ENCODE measurements at regions not wholly inside any gene's neighbourhood (a gene's known extent, or its start where the extent isn't known, plus 50 kb on each side); places are given as distances from the start of the nearest gene placed in this dataset.

DNA sequence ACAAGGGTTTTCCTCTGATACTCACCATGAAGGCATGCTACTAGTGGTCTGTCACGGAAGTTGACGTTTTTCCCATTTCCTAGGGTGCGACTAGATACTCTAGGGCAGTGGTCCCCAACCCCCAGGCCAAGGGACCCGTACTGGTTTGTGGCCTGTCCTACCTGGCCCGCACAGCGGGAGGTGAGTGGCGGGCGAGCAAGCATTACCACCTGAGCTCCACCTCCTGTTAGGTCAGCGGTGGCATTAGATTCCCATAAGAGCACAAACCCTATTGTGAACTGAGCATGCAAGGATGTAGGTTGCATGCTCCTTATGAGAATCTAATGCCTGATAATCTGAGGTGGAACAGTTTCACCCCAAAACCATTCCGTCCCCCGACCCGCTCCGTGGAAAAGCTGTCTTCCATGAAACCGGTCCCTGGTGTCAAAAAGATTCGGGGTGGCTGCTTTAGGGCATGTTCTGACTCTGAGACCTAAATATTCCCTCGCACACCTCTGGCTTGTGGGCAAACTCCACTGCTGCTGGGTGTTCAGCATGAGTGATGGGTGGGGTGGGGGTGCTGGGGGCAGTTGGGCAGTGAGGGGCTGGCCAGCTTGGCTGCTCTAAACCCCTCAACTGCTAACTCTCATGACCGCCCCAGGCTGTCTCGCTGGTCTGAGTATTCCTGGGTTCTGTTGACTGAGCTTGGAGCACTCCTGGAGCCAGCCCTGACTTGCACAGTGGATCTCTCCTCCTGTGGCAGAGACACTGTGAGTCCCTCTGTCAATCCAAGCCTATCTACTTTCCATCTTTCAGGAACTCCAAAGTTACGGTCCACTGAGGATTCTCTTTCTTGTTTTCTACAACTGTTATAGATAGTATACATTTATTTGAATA lies 78.3 kb upstream of the NEK6 start:
- H3K4me3 Mint-ChIP-seq, result no peak overlapping the region
- ATAC-seq (replicated peaks), result no peak
- peaks cover 9 to 12% of the 10 kb centered on the region in 2 donors for H3K4me1 Mint-ChIP-seq
- no peak for DNase-seq
- peaks cover 5 to 6% of the 10 kb centered on the region in 2 donors for H3K27me3 Mint-ChIP-seq
- no peak overlapping the region for H3K27ac Mint-ChIP-seq
- H3K9me3 Mint-ChIP-seq, result peaks cover 0 to 2% of the 10 kb centered on the region in 2 donors
- H3K36me3 Mint-ChIP-seq, result no peaks in the 10 kb centered on the region

DNA sequence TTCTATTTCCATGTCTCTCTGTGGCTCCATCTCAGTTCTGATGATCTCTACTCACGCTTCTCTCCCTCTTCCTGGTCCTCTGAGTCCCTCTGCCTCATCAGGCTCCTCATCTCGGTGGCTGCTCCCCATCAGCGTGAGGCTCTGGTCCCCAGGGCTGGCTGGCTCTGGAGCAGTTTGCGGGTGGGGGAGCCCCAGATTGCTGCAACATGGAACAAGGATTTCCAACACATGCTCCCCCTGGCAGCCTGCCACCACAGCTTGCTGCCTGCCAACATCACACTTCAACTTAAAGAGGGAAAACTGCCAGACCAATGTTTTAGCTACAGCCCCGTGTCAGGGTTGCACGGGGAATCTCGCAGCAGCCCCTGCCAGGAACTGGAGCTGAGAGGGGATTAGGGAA lies 77.2 kb upstream of the NEK6 start:
- Mint-ChIP-seq H3K27ac (peak overlapping the region; percentile 1), H3K4me3 (no peak overlapping the region), H3K4me1 (peaks cover 7 to 8% of the 10 kb centered on the region in 2 donors), H3K9me3 (peaks cover 0 to 2% of the 10 kb centered on the region in 2 donors), H3K36me3 (no peaks in the 10 kb centered on the region), H3K27me3 (peaks cover 5 to 6% of the 10 kb centered on the region in 2 donors)
- DNase-seq (no peak), ATAC-seq (replicated peaks) (no peak)

- Mint-ChIP-seq H3K4me1 (peaks cover 7 to 8% of the 10 kb centered on the region in 2 donors), H3K27me3 (peaks cover 5 to 6% of the 10 kb centered on the region in 2 donors), H3K9me3 (peaks cover 0 to 2% of the 10 kb centered on the region in 2 donors), H3K27ac (peak overlapping the region; percentile 7), H3K4me3 (no peak overlapping the region), H3K36me3 (no peaks in the 10 kb centered on the region)
- ATAC-seq (replicated peaks), result no peak
- DNase-seq, result no peak
These were observed 75.0 kb upstream of the NEK6 start for GRCh38 chr9:124182741-124183140.

GRCh38 chr9:124183772-124184171 lies 74.0 kb upstream of the NEK6 start:
- H3K27me3 Mint-ChIP-seq, result peaks cover 5 to 6% of the 10 kb centered on the region in 2 donors
- no peak overlapping the region for H3K27ac Mint-ChIP-seq
- DNase-seq (no peak), ATAC-seq (replicated peaks) (no peak)
- peaks cover 7 to 13% of the 10 kb centered on the region in 2 donors for H3K4me1 Mint-ChIP-seq
- H3K4me3 Mint-ChIP-seq, result no peak overlapping the region
- peaks cover 0 to 2% of the 10 kb centered on the region in 2 donors for H3K9me3 Mint-ChIP-seq
- no peaks in the 10 kb centered on the region for H3K36me3 Mint-ChIP-seq

DNA sequence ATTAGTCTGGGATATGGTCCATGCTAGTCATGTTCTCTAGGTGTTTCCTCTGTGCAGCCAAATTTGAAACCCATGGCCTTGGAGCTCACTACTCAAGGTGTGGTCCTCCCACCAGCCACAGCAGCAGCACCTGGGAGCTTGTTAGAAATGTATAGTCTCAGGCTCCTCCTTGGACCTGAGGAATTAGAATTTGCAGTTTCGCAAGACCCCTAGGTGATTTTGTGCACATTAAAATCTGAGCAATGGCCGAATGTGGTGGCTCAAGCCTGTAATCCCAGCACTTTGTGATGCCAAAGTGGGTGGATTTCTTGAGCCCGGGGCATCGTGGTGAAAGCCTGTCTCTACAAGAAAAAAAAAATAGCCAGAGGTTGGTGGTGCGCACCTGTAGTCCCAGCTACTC lies 72.3 kb upstream of the NEK6 start:
- Mint-ChIP-seq H3K36me3 (no peaks in the 10 kb centered on the region), H3K4me3 (no peak overlapping the region), H3K27me3 (peaks cover 2 to 4% of the 10 kb centered on the region in 2 donors), H3K9me3 (peaks cover 0 to 2% of the 10 kb centered on the region in 2 donors), H3K4me1 (peaks cover 4 to 8% of the 10 kb centered on the region in 2 donors), H3K27ac (no peak overlapping the region)
- ATAC-seq (replicated peaks) (no peak), DNase-seq (no peak)

DNA sequence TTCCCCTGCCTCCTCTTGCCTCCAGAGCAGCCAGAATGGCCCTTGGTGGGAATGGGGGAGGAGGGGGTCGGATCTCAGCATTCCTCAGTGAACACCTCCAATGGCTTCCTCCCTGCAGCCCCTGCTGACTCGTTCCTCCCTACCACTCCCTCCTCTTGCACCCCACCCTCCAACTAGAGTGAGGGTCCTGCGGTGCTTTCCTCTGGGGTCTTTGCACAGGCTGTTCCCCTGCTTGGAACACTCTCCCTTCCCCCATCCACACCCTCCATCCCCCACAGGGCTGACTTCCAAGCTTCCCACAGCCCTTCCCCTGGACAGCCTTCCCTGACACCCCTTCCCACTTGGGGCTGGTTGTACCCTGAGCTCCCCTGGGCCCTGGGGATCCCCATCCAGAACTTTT lies 70.4 kb upstream of the NEK6 start:
- no peak for ATAC-seq (replicated peaks)
- no peaks in the 10 kb centered on the region for H3K36me3 Mint-ChIP-seq
- peaks cover 0 to 2% of the 10 kb centered on the region in 2 donors for H3K9me3 Mint-ChIP-seq
- no peak overlapping the region for H3K4me3 Mint-ChIP-seq
- no peak for DNase-seq
- H3K27me3 Mint-ChIP-seq, result no peaks in the 10 kb centered on the region
- H3K4me1 Mint-ChIP-seq, result peaks cover 10 to 11% of the 10 kb centered on the region in 2 donors
- no peak overlapping the region for H3K27ac Mint-ChIP-seq

DNA sequence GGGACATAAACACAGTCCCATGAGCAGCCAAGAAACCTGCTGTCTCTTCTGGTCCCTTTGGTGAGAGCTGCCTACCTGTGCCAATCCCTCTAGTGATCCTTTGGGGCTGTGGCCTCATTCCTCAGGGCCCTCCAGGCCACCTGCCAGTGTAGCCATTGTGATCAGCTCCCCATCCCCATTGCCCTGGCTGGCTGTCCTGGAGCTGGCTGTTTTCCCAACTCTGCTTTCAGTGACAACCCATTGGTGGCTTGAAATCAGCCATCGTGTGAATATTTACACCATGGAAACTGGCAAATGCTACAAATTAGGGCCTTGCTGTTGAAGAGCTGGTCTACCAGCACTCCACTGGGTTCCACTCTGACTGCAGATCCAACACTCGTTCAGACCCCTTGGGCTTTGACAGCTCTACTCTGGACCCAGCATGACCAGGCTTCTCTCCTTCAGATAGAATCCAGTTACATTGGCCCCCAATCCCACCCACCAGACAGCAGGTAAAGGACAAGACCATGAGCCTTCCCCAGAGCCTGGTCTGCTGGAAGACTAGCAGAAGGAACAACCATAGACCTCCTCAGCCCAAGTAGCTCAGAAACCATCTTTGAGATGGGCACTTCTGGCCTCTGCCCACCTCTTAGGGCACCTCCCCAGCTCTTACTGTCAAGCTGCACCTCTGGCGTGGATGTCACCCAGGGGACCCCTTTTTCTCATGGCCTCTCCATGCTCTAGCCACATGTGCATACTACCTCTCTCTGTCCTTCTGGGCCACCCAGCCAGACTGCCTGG lies 69.2 kb upstream of the NEK6 start:
- Mint-ChIP-seq H3K4me1 (peaks cover 13 to 18% of the 10 kb centered on the region in 2 donors), H3K9me3 (peaks cover 0 to 2% of the 10 kb centered on the region in 2 donors), H3K27ac (peak overlapping the region; percentile 71), H3K27me3 (no peaks in the 10 kb centered on the region), H3K4me3 (no peak overlapping the region), H3K36me3 (no peaks in the 10 kb centered on the region)
- ATAC-seq (replicated peaks), result no peak
- no peak for DNase-seq

- H3K9me3 Mint-ChIP-seq, result peaks cover 0 to 3% of the 10 kb centered on the region in 2 donors
- no peak overlapping the region for H3K4me3 Mint-ChIP-seq
- H3K27me3 Mint-ChIP-seq, result no peaks in the 10 kb centered on the region
- no peak overlapping the region for H3K27ac Mint-ChIP-seq
- ATAC-seq (replicated peaks) (no peak), DNase-seq (no peak)
- H3K36me3 Mint-ChIP-seq, result peaks cover 0 to 7% of the 10 kb centered on the region in 2 donors
- H3K4me1 Mint-ChIP-seq, result peaks cover 13 to 26% of the 10 kb centered on the region in 2 donors
These were observed 67.0 kb upstream of the NEK6 start for GRCh38 chr9:124190761-124191160.

GRCh38 chr9:124191691-124192395 lies 65.9 kb upstream of the NEK6 start:
- no peak for DNase-seq
- H3K27ac Mint-ChIP-seq, result peak overlapping the region; percentile 16

GRCh38 chr9:124196814-124197176 lies 61.0 kb upstream of the NEK6 start:
- Mint-ChIP-seq H3K27me3 (no peaks in the 10 kb centered on the region), H3K36me3 (peaks cover 4 to 15% of the 10 kb centered on the region in 2 donors), H3K4me3 (peak overlapping the region; percentile 60 to 69), H3K4me1 (peaks cover 33 to 77% of the 10 kb centered on the region in 2 donors), H3K9me3 (peaks cover 4 to 9% of the 10 kb centered on the region in 2 donors), H3K27ac (peak overlapping the region; percentile 96)
- DNase-seq, result no peak
- no peak for ATAC-seq (replicated peaks)

More at GRCh38 chr9:124191691-124192395, 65.9 kb upstream of the NEK6 start:
- ATAC-seq (replicated peaks), result peak in 1 of 2 donors; percentile 23
- H3K4me1 Mint-ChIP-seq, result peaks cover 14 to 35% of the 10 kb centered on the region in 2 donors
- H3K36me3 Mint-ChIP-seq, result peaks cover 4 to 13% of the 10 kb centered on the region in 2 donors
- H3K9me3 Mint-ChIP-seq, result peaks cover 2 to 7% of the 10 kb centered on the region in 2 donors
- H3K4me3 Mint-ChIP-seq, result no peak overlapping the region
- no peaks in the 10 kb centered on the region for H3K27me3 Mint-ChIP-seq

DNA sequence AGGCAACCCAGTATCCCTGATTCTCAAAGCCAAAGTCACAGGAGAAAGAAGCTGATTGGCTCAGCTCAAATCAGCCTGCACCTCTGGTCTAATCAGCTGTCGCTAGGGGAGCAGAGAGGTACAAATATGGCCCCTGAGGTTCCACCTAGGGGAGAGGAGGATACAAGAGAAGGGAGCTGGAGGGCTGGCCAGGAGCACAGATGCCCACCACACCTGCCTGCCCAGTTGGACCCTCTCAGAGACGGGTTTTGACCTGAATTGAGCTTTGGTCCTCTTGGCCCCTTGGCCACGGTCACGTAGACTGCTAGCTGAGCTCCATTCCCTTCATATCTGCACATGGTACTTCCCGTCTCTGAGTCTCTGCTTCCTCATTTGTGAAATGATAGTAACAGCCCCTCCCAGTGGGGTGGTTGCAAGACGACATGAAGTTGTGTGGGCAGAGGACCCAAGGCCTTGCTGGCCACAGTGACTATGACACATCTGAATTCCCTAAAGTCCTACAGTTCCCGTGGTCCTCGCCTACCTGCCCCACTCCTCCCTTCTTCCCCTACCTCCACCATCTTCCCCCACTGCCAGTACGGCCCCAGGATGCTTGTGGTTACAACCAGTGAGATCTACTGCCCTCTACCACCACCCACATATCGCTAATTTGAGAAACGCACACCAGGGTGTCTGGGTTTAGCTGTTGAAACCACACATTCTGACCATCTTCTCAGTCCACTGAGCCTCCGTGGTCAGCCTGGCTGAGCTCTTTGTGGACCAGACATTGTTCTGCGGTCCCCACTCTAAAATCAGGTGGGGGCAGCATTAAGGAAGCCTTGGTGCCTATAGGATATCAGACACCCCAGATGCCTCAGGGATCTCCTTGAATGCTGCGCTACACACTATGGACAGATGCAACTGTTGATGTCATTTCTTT lies 60.3 kb upstream of the NEK6 start:
- Mint-ChIP-seq H3K27ac (peak overlapping the region; percentile 96), H3K9me3 (peaks cover 4 to 9% of the 10 kb centered on the region in 2 donors), H3K4me3 (peak overlapping the region; percentile 60 to 69), H3K4me1 (peaks cover 32 to 77% of the 10 kb centered on the region in 2 donors), H3K27me3 (no peaks in the 10 kb centered on the region), H3K36me3 (peaks cover 4 to 15% of the 10 kb centered on the region in 2 donors)
- ATAC-seq (replicated peaks) (peak; percentile 75 to 82), DNase-seq (peak; percentile 79)

DNA sequence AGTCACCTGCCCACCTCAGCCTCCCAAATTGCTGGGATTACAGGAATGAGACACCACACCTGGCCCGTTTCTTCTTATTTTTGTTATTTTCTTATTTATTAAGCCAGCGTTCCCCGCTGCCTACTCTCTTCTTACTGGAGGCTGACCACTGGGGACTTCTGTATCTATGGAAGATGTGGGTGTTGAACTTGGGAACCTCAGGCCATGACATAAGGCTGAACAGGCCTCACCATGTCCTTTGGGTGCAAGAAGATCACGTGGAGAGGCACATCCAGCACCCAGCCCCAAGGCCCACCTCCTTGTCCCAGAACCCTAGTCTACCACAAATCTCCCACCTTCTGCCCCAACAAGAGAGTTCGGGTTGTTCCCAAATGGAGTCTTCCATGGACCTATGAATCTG lies 59.4 kb upstream of the NEK6 start:
- H3K9me3 Mint-ChIP-seq, result peaks cover 4 to 9% of the 10 kb centered on the region in 2 donors
- no peak for ATAC-seq (replicated peaks)
- H3K27me3 Mint-ChIP-seq, result no peaks in the 10 kb centered on the region
- no peak for DNase-seq
- H3K27ac Mint-ChIP-seq, result peak overlapping the region; percentile 96
- peak overlapping the region in 1 of 2 donors; percentile 29 for H3K4me3 Mint-ChIP-seq
- peaks cover 37 to 80% of the 10 kb centered on the region in 2 donors for H3K4me1 Mint-ChIP-seq
- peaks cover 4 to 15% of the 10 kb centered on the region in 2 donors for H3K36me3 Mint-ChIP-seq

GRCh38 chr9:124198948-124199347 lies 58.8 kb upstream of the NEK6 start:
- DNase-seq (no peak), ATAC-seq (replicated peaks) (no peak)
- Mint-ChIP-seq H3K27ac (peak overlapping the region; percentile 96), H3K27me3 (no peaks in the 10 kb centered on the region), H3K4me3 (no peak overlapping the region), H3K36me3 (peaks cover 4 to 15% of the 10 kb centered on the region in 2 donors), H3K9me3 (peaks cover 4 to 9% of the 10 kb centered on the region in 2 donors), H3K4me1 (peaks cover 43 to 86% of the 10 kb centered on the region in 2 donors)
